HG03439 (cell line): ENCODE measurements at regions not wholly inside any gene's neighbourhood (a gene's known extent, or its start where the extent isn't known, plus 50 kb on each side); places are given as distances from the start of the nearest gene placed in this dataset.
"Not testable (repeated sequence)": the region's sequence is repeated elsewhere in the genome, so short reads cannot be mapped to it uniquely, and the experiment has no call there.

Source experiments
- ATAC-seq: cut with Tn5 transposase; IDR thresholded peaks from one replicate; pipeline ENCODE4 v1.9.1; 2021; ENCODE audit warnings: mild to moderate bottlenecking, moderate library complexity; ENCODE audit not compliant: unreplicated experiment

DNA sequence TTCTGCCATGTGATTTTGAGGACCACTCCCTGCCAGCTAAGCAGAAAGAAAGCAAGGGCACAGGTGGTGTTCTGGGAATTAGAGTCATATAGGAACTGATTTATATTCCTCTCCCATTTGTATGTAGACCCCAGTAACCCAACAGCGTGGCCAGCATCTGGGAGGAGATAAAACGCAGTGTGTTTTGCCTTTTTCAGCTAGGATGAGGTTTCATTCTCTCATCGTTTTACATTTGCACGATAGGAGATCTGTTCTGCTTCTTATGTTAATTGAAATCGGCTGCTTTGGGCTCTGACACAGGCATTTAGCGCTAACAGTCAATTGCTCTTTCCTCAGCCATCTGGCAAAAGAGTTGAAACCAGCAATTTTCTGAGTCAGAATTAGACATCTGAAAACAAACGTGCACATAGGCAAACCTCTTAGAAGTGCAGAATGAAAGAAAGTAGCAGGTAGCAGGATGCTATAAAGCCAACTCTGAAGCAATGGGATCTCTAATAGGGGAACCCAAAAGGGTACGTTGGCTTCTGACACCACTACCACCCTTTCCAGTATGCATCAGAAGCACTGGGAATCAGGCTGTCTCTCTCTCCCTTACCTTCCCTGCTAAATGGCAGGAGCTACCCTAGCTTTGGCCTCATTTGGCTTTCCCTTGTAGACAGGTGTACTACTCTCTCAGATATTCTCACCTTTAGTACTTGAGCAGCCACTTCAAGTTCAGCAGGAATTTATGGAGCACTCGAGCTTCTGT is 219.1 kb downstream of the PHLDA1 start:
- ATAC-seq: no peak

DNA sequence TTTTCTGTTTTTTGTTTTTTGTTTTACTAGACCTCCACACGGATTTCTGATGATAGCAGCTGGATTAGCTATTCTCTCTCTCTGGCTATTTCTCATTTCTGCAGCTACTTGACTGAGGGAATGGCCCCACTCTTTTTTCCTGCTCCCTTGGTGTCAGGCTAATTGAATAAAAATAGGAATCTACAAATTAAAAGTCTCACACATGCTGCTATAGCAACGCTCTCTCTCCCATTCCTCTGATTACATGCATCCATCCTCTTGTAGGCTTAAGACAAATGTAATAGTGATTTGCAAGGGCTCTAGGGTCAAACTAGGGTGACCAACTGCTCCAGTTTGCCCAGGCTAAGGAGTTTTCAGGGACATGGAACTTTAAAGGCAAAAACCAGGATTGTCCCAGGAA is 221.8 kb downstream of the PHLDA1 start:
- no peak for ATAC-seq

- no peak for ATAC-seq
These were observed 224.1 kb downstream of the PHLDA1 start for GRCh38 chr12:75807494-75807893.

GRCh38 chr12:75805905-75806304 is 225.7 kb downstream of the PHLDA1 start:
- ATAC-seq: no peak

GRCh38 chr12:75805320-75805719 is 226.3 kb downstream of the PHLDA1 start:
- ATAC-seq: no peak

- ATAC-seq: no peak
These were observed 233.2 kb downstream of the PHLDA1 start for GRCh38 chr12:75798136-75798926.

DNA sequence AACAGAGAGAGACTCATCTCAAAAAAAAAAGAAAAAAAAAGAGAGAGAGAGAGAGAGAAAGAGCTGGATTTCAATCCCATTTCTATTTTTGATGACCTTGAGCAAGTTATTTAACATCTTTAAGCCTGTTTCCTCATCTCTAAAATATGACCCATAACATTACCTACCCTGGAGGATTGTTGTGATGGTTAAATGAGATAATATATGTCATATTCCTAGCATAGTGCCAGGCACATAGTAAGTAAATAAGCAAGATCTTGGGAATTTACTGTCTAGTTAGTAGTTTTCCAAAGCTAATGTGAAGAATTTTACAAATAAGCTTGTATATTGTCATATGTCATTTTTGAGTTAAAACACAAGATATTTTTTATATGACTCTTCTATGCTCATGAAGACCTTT is 236.5 kb downstream of the PHLDA1 start:
- no peak for ATAC-seq

DNA sequence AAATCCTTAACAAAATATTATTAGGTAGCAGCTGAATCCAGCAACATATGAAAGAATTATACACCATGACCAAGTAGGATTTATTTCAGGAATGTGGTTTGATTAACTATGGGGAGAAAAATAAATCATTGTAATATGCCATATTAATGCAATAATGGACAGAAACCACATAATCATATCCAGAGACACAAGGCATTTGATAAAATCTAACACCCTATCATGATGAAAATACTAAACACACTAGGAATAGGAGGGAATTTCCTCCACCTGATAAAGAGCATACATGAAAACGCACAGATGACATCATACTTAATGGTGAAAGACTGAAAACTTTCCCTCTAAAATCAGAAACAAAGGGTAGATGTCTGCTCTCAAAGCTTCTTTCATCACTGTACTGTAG is 238.9 kb downstream of the PHLDA1 start:
- ATAC-seq: no peak

DNA sequence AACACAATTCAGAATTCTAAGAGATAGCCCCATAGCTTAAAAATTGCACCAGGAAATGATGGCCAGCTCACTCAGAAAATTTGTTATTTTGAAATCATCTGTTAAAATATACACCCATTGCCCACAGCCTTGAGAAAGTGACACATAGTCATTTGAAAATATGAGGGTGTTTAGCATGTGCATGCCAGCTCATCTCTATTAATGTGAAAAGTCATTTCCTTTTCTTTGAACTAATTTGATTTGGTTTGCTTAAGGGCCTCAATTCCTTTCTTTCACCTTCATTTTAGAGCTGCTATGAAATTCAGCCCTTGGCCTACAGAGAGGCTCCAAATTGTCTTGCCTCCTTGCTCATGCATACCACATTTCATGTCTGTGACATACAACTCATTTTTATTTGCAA is 241.4 kb downstream of the PHLDA1 start:
- ATAC-seq: no peak

GRCh38 chr12:75787146-75787545 is 244.4 kb downstream of the PHLDA1 start:
- ATAC-seq: not testable (repeated sequence)

DNA sequence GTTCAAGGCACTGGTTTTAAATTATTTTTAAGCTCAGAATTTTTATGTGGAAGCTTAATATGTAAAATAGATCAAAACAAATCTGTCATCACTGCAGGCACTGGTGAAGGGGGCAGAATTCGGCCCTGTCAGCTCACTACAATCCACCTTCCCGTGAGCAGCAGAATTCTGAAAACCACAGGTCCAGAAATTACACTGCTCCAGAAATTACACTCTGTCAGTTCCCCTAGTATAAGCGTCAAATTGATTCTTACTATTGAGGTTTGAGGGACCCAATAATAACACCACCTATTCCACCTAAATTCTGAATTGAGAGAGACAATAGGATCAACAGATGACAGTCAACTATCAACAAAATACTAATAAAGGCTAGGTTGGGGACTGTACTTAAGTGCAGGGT is 245.5 kb downstream of the PHLDA1 start:
- ATAC-seq: no peak

DNA sequence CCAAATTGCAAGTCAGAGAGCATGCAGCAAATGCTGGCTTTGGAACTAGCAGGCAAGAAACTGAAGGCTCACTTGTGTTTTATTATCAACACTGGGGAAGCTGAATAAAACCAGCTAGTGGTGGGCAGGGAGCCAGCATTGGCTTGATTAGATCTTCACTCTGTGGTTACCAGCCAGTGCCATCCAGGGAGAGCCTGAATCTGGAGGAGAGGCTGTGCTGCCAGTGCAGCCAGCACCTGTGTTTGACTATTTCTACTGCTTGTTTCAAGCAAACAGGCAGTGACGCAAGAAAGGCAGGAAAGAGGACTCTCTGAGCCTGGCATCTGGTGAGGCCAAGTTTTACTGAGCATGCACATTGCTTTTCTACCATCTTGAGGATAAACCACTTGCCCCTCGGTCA is 247.0 kb downstream of the PHLDA1 start:
- no peak for ATAC-seq

GRCh38 chr12:75783093-75783877 is 248.3 kb downstream of the PHLDA1 start:
- no peak for ATAC-seq

DNA sequence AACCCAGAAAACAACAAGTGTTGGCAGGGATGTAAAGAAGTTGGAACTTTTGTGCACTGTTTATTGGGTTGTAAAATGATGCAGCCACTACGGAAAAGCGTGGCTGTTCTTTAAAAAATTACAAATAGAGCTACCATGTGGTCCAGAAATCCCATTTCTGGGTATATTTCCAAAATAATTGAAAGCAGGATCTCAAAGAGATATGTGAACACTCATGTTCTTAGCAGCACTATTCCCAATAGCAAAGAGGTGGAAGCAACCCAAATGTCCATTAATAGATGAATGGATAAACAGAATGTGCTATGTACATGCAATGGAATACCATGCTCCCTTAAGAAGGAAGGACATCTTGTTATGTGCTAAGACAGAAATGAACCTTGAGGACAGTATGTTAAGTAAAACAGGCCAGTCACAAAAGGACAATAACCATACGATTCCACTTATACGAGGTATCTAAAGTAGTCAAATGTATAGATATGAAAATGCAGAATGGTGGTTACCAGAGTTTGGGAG is 249.5 kb downstream of the PHLDA1 start:
- no peak for ATAC-seq

DNA sequence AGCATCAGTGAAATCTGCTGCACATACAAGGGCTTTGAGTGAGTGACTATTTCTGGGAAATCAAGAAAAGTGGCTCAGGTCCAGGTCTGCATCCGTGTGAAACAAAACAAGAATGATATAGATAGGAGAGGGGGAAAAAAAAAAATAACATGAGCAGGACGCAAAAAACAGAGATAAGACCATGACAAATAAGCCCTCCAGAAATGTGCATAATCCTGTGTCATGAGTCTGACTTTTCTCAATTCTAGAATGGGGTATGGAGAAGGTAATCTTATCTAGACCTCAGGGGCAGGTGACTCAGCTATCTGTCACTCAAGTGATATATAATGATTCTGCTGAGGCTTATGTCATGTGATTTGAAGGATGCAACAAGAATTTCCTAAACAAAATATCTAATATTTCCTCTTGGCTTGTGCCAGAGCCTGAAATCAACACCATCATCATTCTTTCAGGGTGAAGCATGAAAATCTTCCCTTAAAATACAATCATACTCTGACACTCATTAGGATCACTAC is 250.0 kb downstream of the PHLDA1 start:
- no peak for ATAC-seq

- ATAC-seq: no peak
These were observed 251.6 kb downstream of the PHLDA1 start for GRCh38 chr12:75779891-75780496.

DNA sequence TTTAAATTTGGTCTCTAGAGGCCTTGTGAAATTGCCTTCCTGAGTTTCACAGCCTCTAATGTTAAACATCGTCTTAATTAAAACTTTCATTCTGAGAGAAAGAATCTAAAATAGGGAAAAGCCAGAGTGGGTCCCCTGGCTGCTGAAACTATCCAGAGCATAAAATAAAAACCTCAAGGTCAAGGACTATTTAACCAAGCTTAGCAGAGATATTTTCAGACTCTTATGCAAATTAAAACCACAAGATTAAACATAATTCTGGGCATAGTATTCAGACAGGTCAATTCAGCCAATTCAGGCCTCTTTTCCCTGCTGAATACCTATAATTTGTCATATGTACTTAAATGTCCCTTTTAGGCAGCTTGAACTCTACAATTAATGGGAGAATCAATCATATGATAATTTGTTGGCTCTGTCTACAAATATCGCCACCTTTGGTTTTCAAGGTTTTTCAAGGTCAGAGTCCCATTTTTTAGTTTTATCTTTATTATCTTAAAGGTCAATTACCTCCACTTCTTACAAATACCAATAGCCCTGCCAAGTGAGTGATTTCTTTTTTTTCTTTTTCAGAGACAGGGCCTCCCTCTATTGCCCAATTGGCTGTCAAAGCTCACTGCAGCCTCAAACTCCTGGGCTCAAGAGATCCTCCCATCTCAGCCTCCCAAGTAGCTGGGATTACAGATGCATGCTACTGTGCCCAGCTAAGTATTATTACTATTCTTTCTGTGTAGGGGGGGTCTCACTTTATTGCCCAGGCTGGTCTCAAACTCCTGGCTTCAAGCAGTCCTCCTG is 257.1 kb downstream of the PHLDA1 start:
- ATAC-seq: no peak

DNA sequence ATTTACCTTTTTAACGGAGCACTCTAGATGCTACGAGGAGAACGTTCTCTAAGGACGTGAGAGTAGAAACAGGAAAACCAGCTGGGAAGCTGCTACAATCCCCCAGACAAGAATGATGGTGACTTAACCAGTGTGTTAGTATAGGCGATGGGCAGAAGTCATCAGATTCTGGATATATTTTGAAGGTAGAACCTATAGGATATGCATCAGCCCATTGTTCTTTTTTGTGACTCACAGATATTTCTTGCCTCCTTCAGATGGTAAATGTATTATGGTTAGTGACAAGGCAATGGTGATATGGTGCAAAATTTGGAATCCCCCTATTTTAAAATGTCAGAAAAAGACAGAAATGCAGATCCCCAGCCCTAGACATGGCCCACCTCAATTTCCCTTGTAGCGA is 258.2 kb downstream of the PHLDA1 start:
- no peak for ATAC-seq

DNA sequence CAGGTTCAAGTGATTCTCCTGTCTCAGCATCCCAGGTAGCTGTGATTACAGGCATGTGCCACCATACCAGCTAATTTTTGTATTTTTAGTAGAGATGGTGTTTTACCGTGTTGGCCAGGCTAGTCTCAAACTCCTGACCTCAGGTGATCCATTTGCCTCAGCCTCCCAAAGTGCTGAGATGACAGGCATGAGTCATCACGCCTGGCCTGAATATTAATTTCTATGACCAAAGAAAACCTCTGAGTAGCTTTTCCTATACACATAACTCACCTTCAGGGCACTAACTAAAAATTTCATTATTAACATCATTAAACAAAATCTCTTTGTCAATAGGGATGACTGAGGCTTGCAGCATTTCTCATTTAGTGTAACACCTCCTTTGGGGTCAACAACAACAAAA is 259.6 kb upstream of the KRR1 start:
- ATAC-seq: no peak

- no peak for ATAC-seq
These were observed 256.5 kb upstream of the KRR1 start for GRCh38 chr12:75767957-75768356.
